Pancreas (tissue), 10 donors: ENCODE measurements at regions not wholly inside any gene's neighbourhood (a gene's known extent, or its start where the extent isn't known, plus 50 kb on each side); places are given as distances from the start of the nearest gene placed in this dataset.
A peak's percentile ranks its signal among the peaks of the same experiment; 100 is the strongest.

Experiments
- ATAC-seq, 4 donors: fragments of 200-7000 bp; cut with Tn5 transposase; one replicate each; pipeline versions ENCODE4 v1.8.0 to v1.9.1; 2020; ENCODE audit warnings: mild to moderate bottlenecking in 4 of 4, moderate library complexity in 4 of 4
- DNase-seq, 6 donors: peaks; one replicate each; pipeline ENCODE4 v3.0.0-alpha.2; 2020
- FAIRE-seq: peaks from 2 replicates; lab custom pipeline; 2012; peaks lifted over from hg19 to GRCh38; lab: Jason Lieb, UNC
- H3K27ac ChIP-seq, 4 donors: fragments of 200-600 bp; sonication (generic); 1 replicate in 3 of 4; 2 replicates in 1 of 4; pipeline versions ENCODE4 v1.5.0 to v1.8.0; 2020
- H3K27me3 ChIP-seq, 4 donors: fragments of 200-600 bp; one replicate each; pipeline ENCODE4 v1.8.0; 2021
- H3K36me3 ChIP-seq, 3 donors: fragments of 200-600 bp; sonication (generic) in 1 of 3; one replicate each; pipeline versions ENCODE4 v1.5.0 to v1.8.0; 2020 to 2021
- H3K4me1 ChIP-seq, 3 donors: fragments of 200-600 bp; one replicate each; pipeline ENCODE4 v1.8.0; 2021
- H3K4me3 ChIP-seq, 4 donors: fragments of 200-600 bp; sonication (generic) in 2 of 4; one replicate each; pipeline versions ENCODE4 v1.5.0 to v1.8.0; 2020 to 2021
- H3K9me3 ChIP-seq, 4 donors: fragments of 200-600 bp; one replicate each; pipeline ENCODE4 v1.8.0; 2021
- WGBS, 2 donors: extraction: QIAGEN DNeasy Blood & Tissue Kit; methylation state at CpG; one replicate each; pipeline ENCODE4 v1.1.7; 2013; 5-methylcytosine and 5-hydroxymethylcytosine counted together
- intact Hi-C, 3 donors: fragments of 100-400 bp; cut with DNase I; formaldehyde crosslinking; loops; one replicate each; pipeline versions ENCODE4 v1.11.1 to v1.14.2; 2022
- TF ChIP-seq, protein P1 (sequence below), 4 donors: fragments of 200-600 bp; sonication (generic) in 3 of 4; IDR thresholded peaks; one replicate each; pipeline versions ENCODE4 v1.5.0 to v1.8.0; 2021; ENCODE audit warnings: antibody characterized with exemption in 4 of 4
- donor health status: healthy with polysubstance abuse.
- donor health status: DM: no; HTN: no; CAD: no; lungs with moderate emphysema.
- donor health status: DM: no; HTN: no; CAD: no.
- donor health status: control.
- donor health status: control.
- donor health status: Bipolar disorder and iron deficiency.
- donor health status: DM: yes; HTN: yes; CAD: no.
- donor health status: DM: no; HTN: no; CAD: no.
- donor health status: DM: no; HTN: no; CAD: no.
- donor health status: DM: yes; HTN: yes; CAD: no.

DNA sequence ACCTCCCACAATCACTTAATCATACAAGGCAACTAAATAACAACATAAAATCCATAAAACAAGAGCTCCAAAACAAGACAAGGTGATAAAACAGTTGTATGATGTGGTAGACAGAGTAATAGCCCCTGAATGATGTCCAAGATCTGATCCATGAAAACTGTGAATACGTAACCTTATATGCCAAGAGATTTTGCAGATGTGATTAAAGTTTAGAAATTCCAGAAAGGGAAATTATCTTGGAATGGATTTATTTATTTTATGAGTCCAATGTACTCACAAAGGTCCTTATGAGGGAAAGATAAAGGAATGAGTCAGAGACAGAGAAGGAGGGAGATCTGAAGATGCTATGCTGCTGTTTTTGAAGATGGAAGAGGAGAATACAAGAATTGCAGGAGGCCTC, 1775.7 kb upstream of the C9orf72 start:
- Histone ChIP-seq H3K4me3 (no peak overlapping the region), H3K4me1 (no peaks in the 10 kb centered on the region), H3K27me3 (no peaks in the 10 kb centered on the region), H3K9me3 (no peaks in the 10 kb centered on the region), H3K36me3 (no peaks in the 10 kb centered on the region), H3K27ac (no peak overlapping the region)
- no peak for FAIRE-seq
- no peak for DNase-seq
- TF ChIP-seq, protein P1, sequence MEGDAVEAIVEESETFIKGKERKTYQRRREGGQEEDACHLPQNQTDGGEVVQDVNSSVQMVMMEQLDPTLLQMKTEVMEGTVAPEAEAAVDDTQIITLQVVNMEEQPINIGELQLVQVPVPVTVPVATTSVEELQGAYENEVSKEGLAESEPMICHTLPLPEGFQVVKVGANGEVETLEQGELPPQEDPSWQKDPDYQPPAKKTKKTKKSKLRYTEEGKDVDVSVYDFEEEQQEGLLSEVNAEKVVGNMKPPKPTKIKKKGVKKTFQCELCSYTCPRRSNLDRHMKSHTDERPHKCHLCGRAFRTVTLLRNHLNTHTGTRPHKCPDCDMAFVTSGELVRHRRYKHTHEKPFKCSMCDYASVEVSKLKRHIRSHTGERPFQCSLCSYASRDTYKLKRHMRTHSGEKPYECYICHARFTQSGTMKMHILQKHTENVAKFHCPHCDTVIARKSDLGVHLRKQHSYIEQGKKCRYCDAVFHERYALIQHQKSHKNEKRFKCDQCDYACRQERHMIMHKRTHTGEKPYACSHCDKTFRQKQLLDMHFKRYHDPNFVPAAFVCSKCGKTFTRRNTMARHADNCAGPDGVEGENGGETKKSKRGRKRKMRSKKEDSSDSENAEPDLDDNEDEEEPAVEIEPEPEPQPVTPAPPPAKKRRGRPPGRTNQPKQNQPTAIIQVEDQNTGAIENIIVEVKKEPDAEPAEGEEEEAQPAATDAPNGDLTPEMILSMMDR (IDR thresholded peaks at IDR 0.05) = no peak
- 56 to 67% methylated on average over 1 of the region's 1 CpG for WGBS, 2 donors
- peak in 1 of 4 donors; percentile 28 for ATAC-seq
- intact Hi-C loops = no loop called here

DNA sequence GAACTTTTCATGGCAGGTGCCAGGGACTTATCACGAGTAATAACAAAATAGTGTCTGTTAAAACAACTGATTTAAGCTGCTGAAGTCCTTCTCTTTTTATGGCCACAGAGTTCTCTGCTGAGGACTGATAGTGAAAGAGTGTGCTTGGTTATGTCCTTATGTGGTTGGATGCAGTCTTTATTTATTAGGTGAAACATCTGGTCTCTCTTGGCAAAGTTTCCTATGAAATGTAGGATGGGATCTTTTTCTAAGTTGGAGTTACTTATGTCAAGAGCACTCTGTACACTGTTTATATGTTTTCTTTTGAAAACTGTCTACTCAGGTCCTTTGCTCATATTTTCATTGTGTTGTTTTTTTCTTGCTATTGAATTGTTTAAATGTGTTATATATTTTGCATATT, 1816.1 kb upstream of the C9orf72 start:
- no peak for ATAC-seq
- Histone ChIP-seq H3K4me3 (no peak overlapping the region), H3K36me3 (no peaks in the 10 kb centered on the region), H3K4me1 (no peaks in the 10 kb centered on the region), H3K9me3 (no peaks in the 10 kb centered on the region), H3K27me3 (no peaks in the 10 kb centered on the region), H3K27ac (no peak overlapping the region)
- FAIRE-seq = no peak
- intact Hi-C loops = no loop called here
- TF ChIP-seq, protein P1 (IDR thresholded peaks at IDR 0.05) = no peak
- no peak for DNase-seq
- 46 to 59% methylated on average over 1 of the region's 1 CpG for WGBS, 2 donors

DNA sequence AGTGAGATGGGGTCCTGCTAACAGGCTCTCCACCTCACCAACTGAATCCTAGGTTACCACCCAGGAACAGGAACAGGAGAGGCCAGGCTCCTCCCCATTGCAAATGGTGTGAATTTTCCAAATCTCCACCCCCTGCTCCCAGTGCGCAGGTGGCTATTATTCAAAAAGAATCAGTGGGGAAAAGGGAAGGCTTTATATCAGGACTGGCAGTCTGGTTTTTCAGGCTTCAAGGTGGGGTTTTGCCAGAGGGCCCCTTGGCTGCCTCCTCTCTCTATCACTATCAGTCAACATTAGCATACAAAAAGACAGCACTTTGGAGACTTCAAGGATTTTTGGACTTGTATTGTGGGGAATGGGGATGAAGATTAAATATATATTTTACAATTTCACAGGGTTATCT, 1817.6 kb upstream of the C9orf72 start:
- no peaks in the 10 kb centered on the region for H3K9me3 ChIP-seq
- ATAC-seq = no peak
- no peaks in the 10 kb centered on the region for H3K27me3 ChIP-seq
- no peak overlapping the region for H3K27ac ChIP-seq
- TF ChIP-seq, protein P1 (IDR thresholded peaks at IDR 0.05) = no peak
- no peak for FAIRE-seq
- intact Hi-C loops = no loop called here
- WGBS, 2 donors = 69 to 88% methylated on average over 1 of the region's 1 CpG
- H3K4me1 ChIP-seq = no peaks in the 10 kb centered on the region
- no peak overlapping the region for H3K4me3 ChIP-seq
- H3K36me3 ChIP-seq = no peaks in the 10 kb centered on the region
- no peak for DNase-seq

DNA sequence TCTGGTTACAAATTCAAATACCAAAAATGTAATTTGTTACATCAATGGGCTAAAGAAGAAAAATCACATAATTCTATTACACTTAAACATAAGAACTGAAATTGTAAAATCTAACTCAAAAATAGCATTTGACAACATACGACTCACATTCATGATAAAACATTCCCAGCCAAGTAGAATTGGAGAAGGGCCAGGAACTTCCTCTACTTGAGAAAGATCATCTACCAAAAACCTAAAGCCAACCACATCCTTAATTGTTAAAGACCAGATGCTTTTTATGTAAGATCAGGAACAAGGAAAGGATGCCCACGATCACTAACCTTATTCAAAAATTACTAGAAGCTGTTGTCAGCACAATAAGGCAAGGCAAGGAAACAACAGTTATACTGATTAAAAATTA, 1819.8 kb upstream of the C9orf72 start:
- intact Hi-C loops = no loop called here
- Histone ChIP-seq H3K4me1 (no peaks in the 10 kb centered on the region), H3K36me3 (no peaks in the 10 kb centered on the region), H3K4me3 (no peak overlapping the region), H3K27me3 (no peaks in the 10 kb centered on the region), H3K9me3 (no peaks in the 10 kb centered on the region), H3K27ac (no peak overlapping the region)
- WGBS, 2 donors = 50 to 70% methylated on average over 2 of the region's 2 CpGs
- DNase-seq (no peak), FAIRE-seq (no peak), ATAC-seq (no peak)
- TF ChIP-seq, protein P1 (IDR thresholded peaks at IDR 0.05) = no peak

DNA sequence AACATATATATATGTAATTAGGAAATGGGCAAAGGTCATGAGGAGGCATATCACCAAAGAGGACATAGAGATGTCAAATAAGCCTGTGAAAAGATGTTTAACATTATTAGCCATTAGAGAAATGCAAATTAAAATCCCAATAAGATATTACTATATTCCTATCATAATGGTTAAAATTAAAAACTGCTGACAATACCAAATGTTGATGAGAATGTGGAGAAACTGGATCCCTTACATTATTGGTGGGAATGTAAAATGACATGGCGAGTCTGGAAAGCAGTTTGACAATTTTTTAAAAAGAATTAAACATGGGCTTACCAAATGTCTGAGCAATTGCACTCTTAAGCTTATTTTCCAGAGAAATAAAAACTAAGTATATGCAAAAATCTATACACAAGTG, 1821.6 kb upstream of the C9orf72 start:
- no peaks in the 10 kb centered on the region for H3K4me1 ChIP-seq
- no peaks in the 10 kb centered on the region for H3K36me3 ChIP-seq
- FAIRE-seq (no peak), ATAC-seq (no peak), DNase-seq (no peak)
- TF ChIP-seq, protein P1 (IDR thresholded peaks at IDR 0.05) = no peak
- no peaks in the 10 kb centered on the region for H3K27me3 ChIP-seq
- H3K27ac ChIP-seq = no peak overlapping the region
- H3K4me3 ChIP-seq = no peak overlapping the region
- intact Hi-C loops = no loop called here
- WGBS, 2 donors = 52 to 60% methylated on average over 1 of the region's 1 CpG
- no peaks in the 10 kb centered on the region for H3K9me3 ChIP-seq
